ENCODE measurements at regions not wholly inside any gene's neighbourhood (a gene's known extent, or its start where the extent isn't known, plus 50 kb on each side); places are given as distances from the start of the nearest gene placed in this dataset.

- in situ Hi-C loops (cut with HindIII; ENCODE audit: extremely low pct_ligation_motif_present, low pct_unique_long_range_greater_than_20kb) (no loop called here), intact Hi-C loops (cut with micrococcal nuclease; ENCODE audit: unreplicated experiment) (no loop called here)
- Histone ChIP-seq H3K9ac (ENCODE audit: insufficient read depth, low read depth, low read length) (no peak overlapping the region), H3K36me3 (replicated peaks in 1 of 2; ENCODE audit: control insufficient read depth in 1 of 2, insufficient read depth in 2 of 2, low read length in 2 of 2) (no peaks in the 10 kb centered on the region), H3K4me3 (replicated peaks in 1 of 3; ENCODE audit: insufficient read depth in 1 of 3, low read depth in 2 of 3, low read length in 3 of 3) (no peak overlapping the region), H4K20me1 (ENCODE audit: insufficient read depth, low read length) (no peaks in the 10 kb centered on the region), H3K27me3 (ENCODE audit: control insufficient read depth in 1 of 2, insufficient read depth in 2 of 2, low read length in 2 of 2) (no peaks in the 10 kb centered on the region), H3K79me2 (ENCODE audit: insufficient read depth, low read length) (no peaks in the 10 kb centered on the region), H3K4me2 (ENCODE audit: low read depth, low read length) (no peak overlapping the region), H3K27ac (ENCODE audit: extremely low read length, insufficient read depth, low read length) (no peak overlapping the region), H3K4me1 (ENCODE audit: insufficient read depth, low read length) (no peaks in the 10 kb centered on the region), H3K9me3 (ENCODE audit: low read length) (peaks cover 25% of the 10 kb centered on the region), H2AFZ (ENCODE audit: low read length) (no peak overlapping the region)
- DNase-seq (ENCODE audit: low spot score): no peak
- POLR2A ChIA-PET: no interaction called here
- 0% methylated on average over 2 of the region's 2 CpGs for WGBS (ENCODE audit: low lambda C conversion rate)
- TF ChIP-seq NR2F6 (IDR thresholded peaks at IDR 0.05) (peak; percentile 53; the same call in 1 of the 2 replicates), NR2F6 (CRISPR knock-in tag; IDR thresholded peaks at IDR 0.05) (no peak), IRF9 (CRISPR knock-in tag; IDR thresholded peaks at IDR 0.05; ENCODE audit: borderline replicate concordance) (no peak)
- BruUV-seq (replicated peaks): no TSS peak
- ATAC-seq: no peak
- FAIRE-seq: no peak
- CTCF ChIA-PET (ENCODE audit: low intra/inter-chr PET ratio, low total read pairs): no interaction called here
Observed at GRCh38 chr14:39562175-39562574, 129.9 kb upstream of the FBXO33 start.

GRCh38 chr14:39558525-39558924 is 126.3 kb upstream of the FBXO33 start:
- no peaks in the 10 kb centered on the region for H3K4me1 ChIP-seq (ENCODE audit: insufficient read depth, low read length)
- H3K9ac ChIP-seq (ENCODE audit: insufficient read depth, low read depth, low read length): no peak overlapping the region
- no peaks in the 10 kb centered on the region for H3K27me3 ChIP-seq (ENCODE audit: control insufficient read depth in 1 of 2, insufficient read depth in 2 of 2, low read length in 2 of 2)
- no peak for DNase-seq (ENCODE audit: low spot score)
- in situ Hi-C loops (cut with HindIII; ENCODE audit: extremely low pct_ligation_motif_present, low pct_unique_long_range_greater_than_20kb): no loop called here
- no peak overlapping the region for H3K27ac ChIP-seq (ENCODE audit: extremely low read length, insufficient read depth, low read length)
- no peaks in the 10 kb centered on the region for H3K79me2 ChIP-seq (ENCODE audit: insufficient read depth, low read length)
- ATAC-seq: no peak
- FAIRE-seq: no peak
- ChIA-PET POLR2A (no interaction called here), CTCF (ENCODE audit: low intra/inter-chr PET ratio, low total read pairs) (no interaction called here)
- H3K9me3 ChIP-seq (ENCODE audit: low read length): peaks cover 25% of the 10 kb centered on the region
- no peaks in the 10 kb centered on the region for H4K20me1 ChIP-seq (ENCODE audit: insufficient read depth, low read length)
- intact Hi-C loops (cut with micrococcal nuclease; ENCODE audit: unreplicated experiment): no loop called here
- TF ChIP-seq GMEB1 (CRISPR knock-in tag; IDR thresholded peaks at IDR 0.05; ENCODE audit: borderline replicate concordance) (no peak), ZNF317 (CRISPR knock-in tag; IDR thresholded peaks at IDR 0.05) (peak; percentile 99)
- H3K36me3 ChIP-seq (replicated peaks in 1 of 2; ENCODE audit: control insufficient read depth in 1 of 2, insufficient read depth in 2 of 2, low read length in 2 of 2): no peaks in the 10 kb centered on the region
- H3K4me2 ChIP-seq (ENCODE audit: low read depth, low read length): no peak overlapping the region
- WGBS (ENCODE audit: low lambda C conversion rate): 0% methylated on average over 1 of the region's 1 CpG
- no peak overlapping the region for H2AFZ ChIP-seq (ENCODE audit: low read length)
- no TSS peak for BruUV-seq (replicated peaks)
- no peak overlapping the region for H3K4me3 ChIP-seq (replicated peaks in 1 of 3; ENCODE audit: insufficient read depth in 1 of 3, low read depth in 2 of 3, low read length in 3 of 3)

Data from HepG2 (cell line).